HEK293 (cell line): ENCODE measurements at regions not wholly inside any gene's neighbourhood (a gene's known extent, or its start where the extent isn't known, plus 50 kb on each side); places are given as distances from the start of the nearest gene placed in this dataset.

Experiments used
- CTCF ChIA-PET: fragments of 350-600 bp; formaldehyde crosslinking; extraction: SDS; loops from one replicate; lab custom pipeline; 2021; ENCODE audit warnings: antibody characterized with exemption; lab: Yijun Ruan, JAX
- POLR2A ChIA-PET: fragments of 300-600 bp; formaldehyde crosslinking; extraction: SDS; loops from one replicate; lab custom pipeline; 2020; ENCODE audit warnings: antibody characterized with exemption, inconsistent platforms; lab: Yijun Ruan, JAX
- H3K27ac ChIP-seq: fragments of 200-500 bp; sonication (Bioruptor generic); 2 replicates; pipeline ENCODE4 v1.5.1; 2014; ENCODE audit warnings: low read depth, low read length, control low read depth, inconsistent platforms; ENCODE audit errors: extremely low read depth
- H3K36me3 ChIP-seq, 2 experiments: fragments of 200-500 bp in 1 of 2; sonication (Bioruptor generic) in 1 of 2; 1 replicate in 1 of 2; 2 replicates in 1 of 2; pipeline ENCODE4 v1.5.1; 2014 to 2017; ENCODE audit warnings: inconsistent platforms in 2 of 2, low read length in 2 of 2; ENCODE audit not compliant: control insufficient read depth in 2 of 2, insufficient read depth in 1 of 2
- H3K4me1 ChIP-seq: fragments of 200-500 bp; sonication (Bioruptor generic); 2 replicates; pipeline ENCODE4 v1.5.1; 2014; ENCODE audit warnings: mild to moderate bottlenecking, low read length, inconsistent platforms; ENCODE audit not compliant: control insufficient read depth, insufficient read depth
- H3K4me3 ChIP-seq: 2 replicates; pipeline ENCODE4 v1.5.1; 2011; ENCODE audit warnings: low read depth, mild to moderate bottlenecking, control low read depth, low read length, moderate library complexity
- H3K9me3 ChIP-seq: fragments of 200-500 bp; sonication (Bioruptor generic); 2 replicates; pipeline ENCODE4 v1.5.1; 2014; ENCODE audit warnings: low read depth, low read length, inconsistent platforms; ENCODE audit not compliant: control insufficient read depth, insufficient read depth
- GLIS2 ChIP-seq: fragments of 450-650 bp; formaldehyde crosslinking; IDR thresholded peaks from 2 replicates; pipeline ENCODE4 v1.5.1; 2016; ENCODE audit warnings: missing biosample characterization, missing genetic modification characterization
- KLF9 ChIP-seq: fragments of 450-650 bp; formaldehyde crosslinking; IDR thresholded peaks from 2 replicates; pipeline ENCODE4 v1.5.1; 2016; ENCODE audit warnings: missing biosample characterization, missing genetic modification characterization, low read depth
- TSHZ1 ChIP-seq: fragments of 450-650 bp; formaldehyde crosslinking; IDR thresholded peaks from 2 replicates; pipeline ENCODE4 v1.5.1; 2016; ENCODE audit warnings: missing biosample characterization, missing genetic modification characterization, borderline replicate concordance
- YY2 ChIP-seq: fragments of 450-650 bp; formaldehyde crosslinking; IDR thresholded peaks from 2 replicates; pipeline ENCODE4 v1.5.1; 2016; ENCODE audit warnings: missing biosample characterization, missing genetic modification characterization
- ZBTB1 ChIP-seq: fragments of 450-650 bp; formaldehyde crosslinking; IDR thresholded peaks from 2 replicates; pipeline ENCODE4 v1.5.1; 2016; ENCODE audit warnings: missing biosample characterization, missing genetic modification characterization
- ZIC2 ChIP-seq: fragments of 450-650 bp; formaldehyde crosslinking; IDR thresholded peaks from 2 replicates; pipeline ENCODE4 v1.5.1; 2016; ENCODE audit warnings: missing biosample characterization, missing genetic modification characterization
- ZNF148 ChIP-seq: fragments of 450-650 bp; formaldehyde crosslinking; IDR thresholded peaks from 2 replicates; pipeline ENCODE4 v1.5.0; 2017; ENCODE audit warnings: missing biosample characterization, missing genetic modification characterization, borderline replicate concordance
- ZNF37A ChIP-seq: fragments of 450-650 bp; IDR thresholded peaks from 2 replicates; pipeline ENCODE4 v1.5.1; 2018; ENCODE audit warnings: missing biosample characterization, missing genetic modification characterization
- ZNF449 ChIP-seq: fragments of 450-650 bp; formaldehyde crosslinking; IDR thresholded peaks from 2 replicates; pipeline ENCODE4 v1.5.1; 2017; ENCODE audit warnings: missing biosample characterization, mild to moderate bottlenecking, missing genetic modification characterization, moderate library complexity
- ZNF555 ChIP-seq: fragments of 450-650 bp; formaldehyde crosslinking; conservative IDR thresholded peaks from 2 replicates; pipeline ENCODE4 v1.5.1; 2017; ENCODE audit warnings: missing biosample characterization, mild to moderate bottlenecking, missing genetic modification characterization, inconsistent platforms
- ZNF624 ChIP-seq: fragments of 450-650 bp; formaldehyde crosslinking; IDR thresholded peaks from 2 replicates; pipeline ENCODE4 v1.5.1; 2017; ENCODE audit warnings: missing biosample characterization, missing genetic modification characterization
- TF ChIP-seq, protein P1 (sequence below): fragments of 450-650 bp; formaldehyde crosslinking; IDR thresholded peaks from 2 replicates; pipeline ENCODE4 v1.5.1; 2016; ENCODE audit warnings: missing biosample characterization, missing genetic modification characterization
- TF ChIP-seq, protein P2 (sequence below): fragments of 450-650 bp; formaldehyde crosslinking; IDR thresholded peaks from 2 replicates; pipeline ENCODE4 v1.5.1; 2016; ENCODE audit warnings: missing biosample characterization, missing genetic modification characterization

- ChIA-PET POLR2A (no interaction called here), CTCF (interaction anchor here (0.6 kb wide), 1 partner anchor 80 kb away, joined by 3 read pairs; no protein-coding TSS in a partner anchor)
- peaks cover 10% of the 10 kb centered on the region for H3K4me1 ChIP-seq
- TF ChIP-seq, protein P1, sequence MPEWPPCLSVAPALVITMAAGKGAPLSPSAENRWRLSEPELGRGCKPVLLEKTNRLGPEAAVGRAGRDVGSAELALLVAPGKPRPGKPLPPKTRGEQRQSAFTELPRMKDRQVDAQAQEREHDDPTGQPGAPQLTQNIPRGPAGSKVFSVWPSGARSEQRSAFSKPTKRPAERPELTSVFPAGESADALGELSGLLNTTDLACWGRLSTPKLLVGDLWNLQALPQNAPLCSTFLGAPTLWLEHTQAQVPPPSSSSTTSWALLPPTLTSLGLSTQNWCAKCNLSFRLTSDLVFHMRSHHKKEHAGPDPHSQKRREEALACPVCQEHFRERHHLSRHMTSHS, result no peak
- no peak for TF ChIP-seq ZBTB1 (tag by site-specific recombination)
- TF ChIP-seq, protein P2, sequence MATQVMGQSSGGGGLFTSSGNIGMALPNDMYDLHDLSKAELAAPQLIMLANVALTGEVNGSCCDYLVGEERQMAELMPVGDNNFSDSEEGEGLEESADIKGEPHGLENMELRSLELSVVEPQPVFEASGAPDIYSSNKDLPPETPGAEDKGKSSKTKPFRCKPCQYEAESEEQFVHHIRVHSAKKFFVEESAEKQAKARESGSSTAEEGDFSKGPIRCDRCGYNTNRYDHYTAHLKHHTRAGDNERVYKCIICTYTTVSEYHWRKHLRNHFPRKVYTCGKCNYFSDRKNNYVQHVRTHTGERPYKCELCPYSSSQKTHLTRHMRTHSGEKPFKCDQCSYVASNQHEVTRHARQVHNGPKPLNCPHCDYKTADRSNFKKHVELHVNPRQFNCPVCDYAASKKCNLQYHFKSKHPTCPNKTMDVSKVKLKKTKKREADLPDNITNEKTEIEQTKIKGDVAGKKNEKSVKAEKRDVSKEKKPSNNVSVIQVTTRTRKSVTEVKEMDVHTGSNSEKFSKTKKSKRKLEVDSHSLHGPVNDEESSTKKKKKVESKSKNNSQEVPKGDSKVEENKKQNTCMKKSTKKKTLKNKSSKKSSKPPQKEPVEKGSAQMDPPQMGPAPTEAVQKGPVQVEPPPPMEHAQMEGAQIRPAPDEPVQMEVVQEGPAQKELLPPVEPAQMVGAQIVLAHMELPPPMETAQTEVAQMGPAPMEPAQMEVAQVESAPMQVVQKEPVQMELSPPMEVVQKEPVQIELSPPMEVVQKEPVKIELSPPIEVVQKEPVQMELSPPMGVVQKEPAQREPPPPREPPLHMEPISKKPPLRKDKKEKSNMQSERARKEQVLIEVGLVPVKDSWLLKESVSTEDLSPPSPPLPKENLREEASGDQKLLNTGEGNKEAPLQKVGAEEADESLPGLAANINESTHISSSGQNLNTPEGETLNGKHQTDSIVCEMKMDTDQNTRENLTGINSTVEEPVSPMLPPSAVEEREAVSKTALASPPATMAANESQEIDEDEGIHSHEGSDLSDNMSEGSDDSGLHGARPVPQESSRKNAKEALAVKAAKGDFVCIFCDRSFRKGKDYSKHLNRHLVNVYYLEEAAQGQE (tag by site-specific recombination), result no peak
- TF ChIP-seq, all 188 proteins: peak for 0
- H3K4me3 ChIP-seq, result no peak overlapping the region
- H3K9me3 ChIP-seq, result no peaks in the 10 kb centered on the region
- H3K36me3 ChIP-seq, result no peaks in the 10 kb centered on the region
- H3K27ac ChIP-seq, result no peak overlapping the region
These were observed 224.2 kb downstream of the KCNC2 start for GRCh38 chr12:74985293-74985985.

- Histone ChIP-seq H3K4me1 (peaks cover 9% of the 10 kb centered on the region), H3K9me3 (no peaks in the 10 kb centered on the region), H3K4me3 (no peak overlapping the region), H3K36me3 (no peaks in the 10 kb centered on the region), H3K27ac (no peak overlapping the region)
- POLR2A ChIA-PET, result no interaction called here
- CTCF ChIA-PET, result no interaction called here
- TF ChIP-seq ZNF37A (tag by site-specific recombination) (no peak), ZIC2 (tag by site-specific recombination) (no peak), ZNF148 (no peak), ZNF555 (tag by site-specific recombination) (no peak), KLF9 (no peak), TSHZ1 (tag by site-specific recombination) (no peak), ZNF449 (no peak), YY2 (tag by site-specific recombination) (no peak), ZNF624 (tag by site-specific recombination) (no peak), GLIS2 (tag by site-specific recombination) (no peak)
These were observed 223.7 kb downstream of the KCNC2 start for GRCh38 chr12:74985986-74986319.
